Fibroblast of skin of back (primary cell): ENCODE measurements at regions not wholly inside any gene's neighbourhood (a gene's known extent, or its start where the extent isn't known, plus 50 kb on each side); places are given as distances from the start of the nearest gene placed in this dataset.

Source experiments
- DNase-seq: peaks from one replicate; pipeline ENCODE4 v3.0.0-alpha.2; 2013

GRCh38 chr9:29647451-29647850 is 2074.2 kb upstream of the C9orf72 start:
- DNase-seq = no peak

- DNase-seq = no peak
Measured at GRCh38 chr9:29648132-29648531, 2074.9 kb upstream of the C9orf72 start.

DNA sequence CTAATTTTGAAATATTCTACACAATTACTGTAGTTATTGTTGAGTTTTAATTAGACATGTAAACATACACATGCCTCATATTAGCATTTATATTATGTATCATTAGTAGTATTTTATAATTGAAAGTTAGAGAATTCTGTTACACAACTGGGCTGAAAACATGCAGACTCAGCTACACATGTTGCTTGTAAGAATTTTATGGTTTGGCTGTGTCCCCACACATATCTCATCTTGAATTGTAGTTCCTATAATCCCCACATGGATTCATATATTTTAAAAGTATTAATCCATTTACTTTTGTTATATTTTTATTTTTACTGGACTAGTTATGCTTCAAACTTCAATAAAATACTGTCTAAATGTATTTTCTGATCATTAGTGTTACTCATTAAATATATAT is 2075.3 kb upstream of the C9orf72 start:
- no peak for DNase-seq

- no peak for DNase-seq
Measured at GRCh38 chr9:29656641-29657406, 2083.5 kb upstream of the C9orf72 start.

DNA sequence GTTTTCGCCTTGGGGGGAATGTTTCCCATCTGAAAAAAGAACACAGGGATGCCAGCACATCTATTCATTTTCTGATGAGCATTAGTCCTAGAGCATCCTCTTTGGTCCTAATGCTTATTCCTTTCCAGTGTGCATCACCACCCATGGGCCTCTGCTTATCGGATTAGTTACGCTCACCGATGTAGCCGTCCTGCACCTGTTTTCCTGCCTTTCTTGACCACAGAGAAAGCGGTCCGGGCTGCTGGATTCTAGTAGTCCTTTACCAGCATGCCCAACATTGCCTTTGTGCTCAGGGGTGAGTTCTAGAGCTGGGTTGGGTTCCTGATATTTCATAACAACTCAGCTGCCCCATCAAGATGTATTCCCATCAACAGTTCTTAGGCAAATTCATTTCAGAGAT is 2084.5 kb upstream of the C9orf72 start:
- no peak for DNase-seq

DNA sequence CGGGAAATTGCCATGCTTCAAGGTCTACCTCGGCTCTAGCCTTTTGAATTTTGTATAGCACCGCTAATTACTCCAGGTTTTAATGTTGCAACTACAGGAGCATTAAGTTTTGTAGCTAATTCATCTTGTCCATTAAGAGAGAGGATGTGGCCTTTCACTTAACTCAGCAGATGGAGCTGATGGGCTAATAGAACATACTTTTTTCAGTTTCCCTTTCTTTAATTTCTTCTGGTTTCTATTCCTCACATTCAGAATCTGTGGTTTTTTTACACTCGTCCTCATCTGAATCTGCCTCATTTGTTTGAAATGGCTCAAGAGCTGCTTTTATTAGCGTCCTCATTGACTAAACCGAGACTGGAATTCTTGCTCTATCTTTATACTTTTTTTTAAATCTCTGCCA is 2085.7 kb upstream of the C9orf72 start:
- no peak for DNase-seq

DNA sequence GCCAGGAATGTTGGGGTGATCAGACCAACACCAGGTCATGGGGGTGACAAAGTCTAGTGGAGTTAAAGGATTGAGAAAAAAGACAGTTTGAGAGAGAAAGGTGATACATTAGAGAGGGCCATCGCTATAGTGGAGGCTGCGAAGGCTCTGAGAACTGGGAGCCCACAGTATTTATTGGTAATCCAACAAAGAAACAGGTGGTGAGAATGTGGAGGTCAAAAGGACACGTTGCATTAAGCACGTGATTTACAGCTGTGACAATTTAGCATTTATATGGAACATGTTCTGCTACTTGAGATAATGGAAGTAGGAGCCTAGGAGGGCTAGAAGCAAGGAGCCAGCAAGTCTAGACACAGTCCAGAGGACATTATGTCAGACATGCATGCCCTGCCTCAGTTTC is 2086.5 kb upstream of the C9orf72 start:
- no peak for DNase-seq

- DNase-seq = peak; percentile 11
Measured at GRCh38 chr9:29668732-29669131, 2095.5 kb upstream of the C9orf72 start.

DNA sequence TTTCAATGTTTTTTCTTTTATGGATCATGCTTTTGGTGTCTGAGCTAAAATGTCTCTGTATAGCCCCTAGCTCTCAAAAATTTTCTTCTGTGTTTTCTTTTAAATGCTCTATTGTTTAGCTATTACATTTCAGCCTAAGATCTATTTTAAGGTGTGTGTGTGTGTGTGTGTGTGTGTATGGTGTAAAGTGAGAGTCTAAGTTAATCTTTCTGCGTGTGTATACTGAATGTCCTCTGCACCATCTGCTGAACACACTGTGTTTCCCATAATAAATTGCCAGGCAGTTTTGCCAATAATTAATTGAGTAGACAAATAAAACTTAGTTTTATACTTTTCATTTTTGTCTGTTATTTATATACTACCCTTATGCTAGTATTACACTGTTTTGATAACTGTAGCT is 2096.3 kb upstream of the C9orf72 start:
- DNase-seq = no peak

DNA sequence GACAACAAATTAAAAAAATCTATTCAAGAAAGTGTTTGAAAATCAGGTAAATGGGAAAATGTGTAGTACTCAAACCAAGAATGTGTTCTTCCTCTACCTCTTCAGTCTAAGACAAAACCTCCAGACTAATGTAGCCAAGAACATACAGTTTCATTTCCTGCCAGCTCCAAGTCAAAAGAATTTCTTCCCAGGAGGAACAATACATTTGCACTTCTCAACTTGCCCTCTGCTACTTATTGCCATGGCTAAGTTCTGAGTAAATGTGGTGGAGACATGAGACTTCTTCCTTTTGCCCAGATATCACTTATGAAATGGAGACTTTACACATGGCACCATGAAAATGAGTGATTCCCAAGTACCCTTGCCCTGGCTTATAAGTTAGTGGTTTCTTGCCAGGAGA is 2112.2 kb upstream of the C9orf72 start:
- no peak for DNase-seq

DNA sequence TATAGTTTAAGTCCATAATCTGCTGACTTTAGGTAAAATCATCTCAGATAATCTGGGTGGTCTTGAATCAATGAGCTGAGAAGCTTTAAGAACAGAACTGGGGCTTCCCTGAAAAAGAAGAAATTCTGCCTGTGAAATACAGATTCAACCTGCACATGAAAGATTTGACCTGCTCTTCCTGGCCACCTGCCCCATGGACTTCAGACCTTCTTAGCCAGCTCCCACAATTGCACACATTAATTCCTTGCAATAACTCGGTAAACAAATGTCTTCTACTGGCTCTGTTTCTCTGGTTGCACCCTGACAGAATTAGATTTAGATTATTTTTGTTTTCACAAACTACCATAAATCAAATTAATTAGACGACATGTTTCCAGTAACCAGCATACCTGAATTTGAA is 2117.9 kb upstream of the C9orf72 start:
- DNase-seq = no peak

DNA sequence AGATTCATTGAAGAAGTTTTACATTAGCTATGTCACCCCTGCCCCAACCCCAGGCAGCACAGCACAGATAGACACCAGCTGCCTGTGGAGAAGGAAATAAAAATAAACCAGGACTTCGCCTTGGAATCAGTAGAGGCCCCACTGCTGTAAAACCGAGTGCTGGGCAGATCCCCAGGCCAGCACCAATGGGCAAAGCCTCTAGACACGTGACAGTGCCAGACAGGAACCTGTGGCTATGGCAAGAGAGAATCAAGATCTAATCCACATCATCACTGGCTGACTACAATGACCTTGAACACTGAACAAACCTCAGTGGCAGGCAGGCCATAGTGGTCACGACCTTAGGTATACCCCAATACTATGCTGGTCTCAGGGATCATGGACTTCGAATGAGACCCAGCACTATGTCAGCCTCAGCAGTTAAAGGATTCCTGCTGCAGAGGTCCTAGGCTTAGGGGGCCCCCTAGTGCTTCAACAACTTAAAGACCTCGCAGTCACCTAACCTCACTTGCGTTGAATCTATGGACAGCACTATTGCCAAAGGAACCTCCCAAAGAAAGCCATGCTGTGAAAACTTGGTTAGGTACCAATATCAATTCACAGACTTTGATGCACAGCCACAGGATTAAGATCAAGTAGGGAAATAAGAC is 2118.6 kb upstream of the C9orf72 start:
- peak; percentile 42 for DNase-seq

DNA sequence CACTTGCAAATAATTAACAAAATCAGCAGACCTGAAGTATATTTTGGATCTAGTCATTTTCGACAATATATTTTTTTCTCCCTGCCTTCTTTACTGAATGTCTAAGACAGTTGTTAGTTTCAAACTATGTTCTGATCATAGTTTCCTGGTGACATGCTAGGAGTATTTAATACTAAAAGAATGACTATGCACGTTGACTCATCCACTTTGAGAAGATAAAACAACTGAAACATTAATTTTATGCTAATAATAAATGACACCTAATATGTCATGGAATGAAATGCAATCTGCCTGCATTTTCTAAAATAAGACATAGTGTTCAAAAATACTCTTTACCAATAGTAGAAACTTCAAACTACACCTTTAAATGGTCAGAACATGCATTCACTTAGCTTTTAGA is 2123.7 kb upstream of the C9orf72 start:
- peak; percentile 91 for DNase-seq

GRCh38 chr9:29701559-29701958 is 2128.3 kb upstream of the C9orf72 start:
- peak; percentile 52 for DNase-seq

DNA sequence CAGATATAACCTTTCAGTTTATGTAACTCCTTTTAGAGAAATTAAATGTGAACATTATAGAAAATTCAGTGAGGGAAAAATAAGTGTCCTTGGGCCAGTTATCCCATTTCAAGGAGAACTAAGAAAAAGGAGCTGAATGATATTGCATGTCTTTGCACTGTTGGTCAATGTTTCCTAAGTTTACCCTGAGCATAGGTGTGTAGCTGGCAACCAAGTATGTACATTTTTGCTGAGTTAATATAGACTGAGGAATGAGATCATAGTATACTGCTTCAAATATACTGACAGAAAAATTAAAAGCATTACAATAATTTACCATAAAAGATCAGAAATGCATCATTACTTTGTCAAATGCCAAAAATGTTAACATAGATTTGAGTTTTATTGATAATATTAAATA is 2128.7 kb upstream of the C9orf72 start:
- no peak for DNase-seq

GRCh38 chr9:29714860-29715259 is 2141.6 kb upstream of the C9orf72 start:
- no peak for DNase-seq

DNA sequence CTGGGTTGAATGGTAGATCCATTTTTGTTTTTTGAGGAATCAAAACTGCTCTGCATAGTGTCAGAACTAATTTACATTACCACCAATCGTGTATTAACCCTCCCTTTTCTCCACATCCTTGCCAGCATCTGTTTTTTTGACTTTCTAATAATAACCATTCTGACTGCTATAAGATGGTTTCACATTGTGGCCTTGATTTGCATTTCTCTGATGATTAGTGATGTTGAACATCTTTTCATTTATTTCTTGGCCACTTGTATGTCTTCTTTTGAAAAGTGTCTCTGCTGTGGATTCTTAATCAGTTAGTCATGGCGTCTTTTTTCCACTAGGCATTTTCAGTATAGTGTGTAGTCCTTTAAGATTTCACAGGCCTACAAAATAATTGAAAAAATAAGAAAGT is 2144.3 kb upstream of the C9orf72 start:
- DNase-seq = peak; percentile 59

- DNase-seq = no peak
Measured at GRCh38 chr9:29730163-29730562, 2156.9 kb upstream of the C9orf72 start.

GRCh38 chr9:29740518-29740917 is 2167.2 kb upstream of the C9orf72 start:
- no peak for DNase-seq

DNA sequence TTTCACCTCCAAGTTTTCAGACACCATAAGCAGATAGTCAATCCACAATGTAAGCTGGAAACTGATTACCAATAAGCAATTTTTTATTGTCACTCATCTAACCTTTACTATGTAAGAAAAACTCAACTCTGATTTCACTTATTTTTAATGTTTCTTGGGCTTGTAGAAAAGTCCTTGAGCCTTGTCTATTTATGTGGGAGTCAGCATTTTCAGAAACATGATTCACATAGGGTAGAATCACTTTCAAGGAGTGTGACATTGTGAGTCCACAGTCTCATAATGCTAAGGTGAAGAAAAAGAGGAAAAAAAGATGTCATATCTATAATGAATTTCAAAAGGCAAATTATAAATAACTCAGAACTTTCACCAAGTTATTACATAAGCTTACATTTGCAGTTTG is 2167.9 kb upstream of the C9orf72 start:
- no peak for DNase-seq

DNA sequence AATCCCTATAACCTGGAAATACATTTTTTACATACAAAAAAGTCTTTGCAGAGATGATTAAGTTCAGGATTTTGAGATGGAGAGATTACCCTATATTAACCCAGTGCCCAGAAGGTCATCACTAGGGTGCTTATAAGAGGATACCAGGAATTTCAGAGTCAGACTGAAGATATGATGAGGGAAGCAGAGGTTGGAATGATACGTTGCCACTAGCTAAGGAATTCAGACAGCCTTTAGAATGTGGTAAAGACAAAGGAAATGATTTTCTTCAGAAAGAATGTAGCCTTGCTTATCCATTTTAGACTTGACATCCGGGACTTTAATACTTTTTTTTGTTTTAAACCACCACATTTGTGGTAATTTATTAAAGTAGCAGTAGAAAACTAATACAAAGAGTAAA is 2176.8 kb upstream of the C9orf72 start:
- DNase-seq = peak; percentile 94

DNA sequence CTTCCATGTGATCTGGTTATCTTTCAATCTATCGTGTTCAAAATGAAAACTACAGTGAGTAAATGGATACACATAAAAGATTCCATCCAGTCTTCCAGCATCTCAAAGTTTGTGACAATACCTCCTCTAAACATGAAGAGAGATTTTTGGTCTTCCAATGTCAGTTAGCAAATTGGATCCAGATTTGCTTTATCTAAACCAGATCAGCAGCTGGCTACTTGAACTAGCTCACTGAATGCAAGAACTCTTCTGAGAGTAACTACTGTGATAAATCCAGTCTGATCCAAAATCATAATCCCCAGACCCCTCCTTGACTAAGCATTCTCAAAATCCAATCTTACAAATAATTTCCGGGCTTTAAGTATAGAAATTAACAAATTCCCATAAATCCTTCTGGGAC is 2177.9 kb upstream of the C9orf72 start:
- DNase-seq = peak; percentile 17

- DNase-seq = no peak
Measured at GRCh38 chr9:29753638-29754037, 2180.4 kb upstream of the C9orf72 start.

DNA sequence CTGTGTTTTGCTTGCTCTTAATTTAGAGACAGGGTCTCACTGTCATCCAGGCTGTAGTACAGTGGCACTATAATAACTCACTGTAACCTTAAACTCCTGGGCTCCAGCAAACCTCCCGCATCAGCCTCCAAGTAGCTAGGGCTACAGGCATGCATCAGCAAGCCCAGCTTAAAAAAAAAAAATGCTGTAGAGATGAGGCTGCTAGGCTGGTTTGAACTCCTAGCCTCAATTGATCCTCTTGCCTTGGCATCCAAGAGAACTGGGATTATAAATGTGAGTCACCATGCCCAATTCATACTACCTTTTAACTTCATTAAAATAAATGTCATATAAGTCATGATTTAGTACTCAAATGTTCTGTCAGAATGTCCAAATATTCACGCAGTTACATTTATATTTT is 2195.7 kb upstream of the C9orf72 start:
- no peak for DNase-seq

- no peak for DNase-seq
Measured at GRCh38 chr9:29773676-29774075, 2200.4 kb upstream of the C9orf72 start.
